ENCODE measurements at regions not wholly inside any gene's neighbourhood (a gene's known extent, or its start where the extent isn't known, plus 50 kb on each side); places are given as distances from the start of the nearest gene placed in this dataset.

DNA sequence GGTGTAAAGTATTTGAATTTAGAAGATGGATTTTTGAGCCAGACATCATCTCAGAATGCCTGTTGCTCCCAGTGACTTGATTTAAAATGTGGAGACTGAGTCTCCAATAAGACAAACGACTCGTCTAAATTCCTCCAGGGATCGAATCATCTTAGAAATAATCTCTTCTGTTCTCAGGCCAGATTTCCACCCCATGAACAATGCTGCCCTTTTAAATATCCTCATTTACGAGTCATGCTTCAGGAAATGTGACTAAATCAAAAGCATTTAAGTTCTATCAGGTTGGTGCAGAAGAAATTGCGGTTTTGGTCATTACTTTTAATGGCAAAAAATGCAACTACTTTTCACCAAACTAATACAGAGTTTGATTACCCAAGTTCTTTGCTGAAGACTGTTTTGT is 684.6 kb upstream of the SOX11 start:
- Histone ChIP-seq H3K36me3 (replicated peaks in 1 of 2; ENCODE audit: control insufficient read depth in 2 of 2, insufficient read depth in 2 of 2, low read length in 2 of 2) (no peaks in the 10 kb centered on the region), H3K18ac (ENCODE audit: low read length) (no peak overlapping the region), H2BK15ac (ENCODE audit: low read length) (no peak overlapping the region), H3K27ac (replicated peaks; ENCODE audit: low read length) (no peak overlapping the region), H2BK120ac (ENCODE audit: low read depth, low read length) (no peak overlapping the region), H3K27me3 (ENCODE audit: control insufficient read depth in 3 of 3, insufficient read depth in 3 of 3, low read depth in 1 of 3, low read length in 3 of 3) (no peaks in the 10 kb centered on the region), H2BK12ac (ENCODE audit: low read length) (no peak overlapping the region), H4K8ac (ENCODE audit: low read depth, low read length) (no peak overlapping the region), H3K4me2 (ENCODE audit: insufficient read depth, low read length, poor library complexity, severe bottlenecking) (no peak overlapping the region), H3K9me3 (replicated peaks in 1 of 2; ENCODE audit: control insufficient read depth in 2 of 2, insufficient read depth in 1 of 2, low read depth in 1 of 2, low read length in 2 of 2) (no peaks in the 10 kb centered on the region), H3K4me1 (ENCODE audit: control insufficient read depth in 2 of 2, insufficient read depth in 1 of 2, low read depth in 1 of 2, low read length in 2 of 2) (no peaks in the 10 kb centered on the region), H3K79me1 (ENCODE audit: low read depth, low read length) (no peaks in the 10 kb centered on the region), H3K9ac (ENCODE audit: low read depth, low read length, poor library complexity) (no peak overlapping the region), H3K14ac (ENCODE audit: low read length) (no peak overlapping the region), H3K23ac (ENCODE audit: low read depth, low read length, poor library complexity) (no peak overlapping the region), H2AK5ac (ENCODE audit: low read depth, low read length) (no peak overlapping the region), H2AFZ (ENCODE audit: low read length) (no peak overlapping the region), H2BK5ac (ENCODE audit: low read length) (no peak overlapping the region), H3K4me3 (ENCODE audit: low read length in 2 of 2) (no peak overlapping the region), H3K4ac (ENCODE audit: low read length) (no peak overlapping the region), H4K91ac (ENCODE audit: low read depth, low read length, poor library complexity) (no peak overlapping the region)
- no peak for DNase-seq (ENCODE audit: low spot score)
- no CpG with 5 or more reads among the region's 5 CpGs for WGBS, 2 donors (ENCODE audit: extremely low coverage in 2 of 2, insufficient read length in 2 of 2, insufficient replicate concordance in 1 of 2)

DNA sequence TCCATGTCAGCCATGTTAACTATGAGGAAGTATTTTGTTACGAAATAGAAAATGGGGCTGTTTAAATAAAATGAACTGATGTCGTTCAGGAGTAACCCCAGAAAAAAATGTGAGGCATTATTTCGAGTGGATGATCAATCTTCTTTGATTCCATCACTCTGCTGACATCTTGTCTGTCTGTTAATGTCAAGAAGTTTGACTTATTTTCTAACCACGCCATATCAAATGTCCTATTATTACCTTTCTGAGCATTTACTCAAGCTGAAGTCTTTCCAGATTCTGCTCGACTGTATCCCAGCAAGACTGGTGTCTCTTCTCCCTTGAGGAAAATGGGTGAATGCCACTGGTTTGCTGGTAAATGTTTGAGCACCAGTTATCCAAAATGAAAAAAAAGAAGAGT is 672.9 kb upstream of the SOX11 start:
- H3K36me3 ChIP-seq (replicated peaks in 1 of 2; ENCODE audit: control insufficient read depth in 2 of 2, insufficient read depth in 2 of 2, low read length in 2 of 2): no peaks in the 10 kb centered on the region
- H3K14ac ChIP-seq (ENCODE audit: low read length): no peak overlapping the region
- H2BK12ac ChIP-seq (ENCODE audit: low read length): no peak overlapping the region
- H3K4me1 ChIP-seq (ENCODE audit: control insufficient read depth in 2 of 2, insufficient read depth in 1 of 2, low read depth in 1 of 2, low read length in 2 of 2): no peaks in the 10 kb centered on the region
- H3K27ac ChIP-seq (replicated peaks; ENCODE audit: low read length): no peak overlapping the region
- H3K23ac ChIP-seq (ENCODE audit: low read depth, low read length, poor library complexity): no peak overlapping the region
- H3K4me3 ChIP-seq (ENCODE audit: low read length in 2 of 2): no peak overlapping the region
- no CpG with 5 or more reads among the region's 5 CpGs for WGBS, 2 donors (ENCODE audit: extremely low coverage in 2 of 2, insufficient read length in 2 of 2, insufficient replicate concordance in 1 of 2)
- no peaks in the 10 kb centered on the region for H3K27me3 ChIP-seq (ENCODE audit: control insufficient read depth in 3 of 3, insufficient read depth in 3 of 3, low read depth in 1 of 3, low read length in 3 of 3)
- no peak overlapping the region for H2BK120ac ChIP-seq (ENCODE audit: low read depth, low read length)
- no peak overlapping the region for H3K9ac ChIP-seq (ENCODE audit: low read depth, low read length, poor library complexity)
- no peak overlapping the region for H2BK5ac ChIP-seq (ENCODE audit: low read length)
- no peak overlapping the region for H4K8ac ChIP-seq (ENCODE audit: low read depth, low read length)
- H3K4me2 ChIP-seq (ENCODE audit: insufficient read depth, low read length, poor library complexity, severe bottlenecking): no peak overlapping the region
- no peak overlapping the region for H3K18ac ChIP-seq (ENCODE audit: low read length)
- H3K9me3 ChIP-seq (replicated peaks in 1 of 2; ENCODE audit: control insufficient read depth in 2 of 2, insufficient read depth in 1 of 2, low read depth in 1 of 2, low read length in 2 of 2): peaks cover 2 to 4% of the 10 kb centered on the region in 2 donors
- H4K91ac ChIP-seq (ENCODE audit: low read depth, low read length, poor library complexity): no peak overlapping the region
- no peak overlapping the region for H2AK5ac ChIP-seq (ENCODE audit: low read depth, low read length)
- no peak overlapping the region for H2BK15ac ChIP-seq (ENCODE audit: low read length)
- no peak for DNase-seq (ENCODE audit: low spot score)
- H3K4ac ChIP-seq (ENCODE audit: low read length): no peak overlapping the region
- H3K79me1 ChIP-seq (ENCODE audit: low read depth, low read length): no peaks in the 10 kb centered on the region
- no peak overlapping the region for H2AFZ ChIP-seq (ENCODE audit: low read length)

DNA sequence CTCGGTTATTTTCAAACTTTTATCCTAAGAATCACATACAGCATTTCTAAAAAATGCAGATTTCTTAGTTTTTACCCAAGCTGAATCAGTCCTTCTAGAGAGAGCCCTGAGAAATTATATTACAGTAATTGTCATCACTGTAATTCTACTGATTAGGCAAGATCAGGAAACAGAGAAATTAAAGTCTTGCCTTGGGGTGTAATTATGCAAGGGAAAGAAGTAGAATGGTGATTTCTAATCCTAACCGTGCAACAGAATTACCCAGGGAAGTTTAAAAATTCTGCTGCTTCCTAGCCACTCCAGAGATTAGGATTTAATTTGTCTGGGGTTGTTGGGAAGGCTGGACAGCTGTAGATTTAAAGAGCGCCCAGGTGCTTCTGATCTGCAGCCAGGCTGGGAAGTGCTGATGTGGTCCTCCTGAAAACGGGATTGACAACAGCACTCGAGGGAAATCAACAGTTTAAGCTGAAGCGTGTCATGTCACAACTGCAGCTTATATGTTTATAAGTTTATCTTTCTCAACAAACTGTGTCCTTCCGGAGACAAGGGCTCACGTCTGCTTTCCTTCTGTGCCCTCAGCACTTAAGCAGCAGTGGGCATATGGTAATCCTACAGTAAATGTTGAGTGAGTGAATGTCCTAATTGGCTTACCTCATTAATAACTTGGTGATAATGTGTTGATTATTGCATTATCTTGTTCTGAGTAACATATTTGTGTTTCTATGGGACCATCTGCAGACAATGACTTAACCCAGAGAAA is 671.9 kb upstream of the SOX11 start:
- Histone ChIP-seq H2BK15ac (ENCODE audit: low read length) (no peak overlapping the region), H2AK5ac (ENCODE audit: low read depth, low read length) (no peak overlapping the region), H2AFZ (ENCODE audit: low read length) (no peak overlapping the region), H3K4ac (ENCODE audit: low read length) (no peak overlapping the region), H3K79me1 (ENCODE audit: low read depth, low read length) (no peaks in the 10 kb centered on the region), H3K4me3 (ENCODE audit: low read length in 2 of 2) (no peak overlapping the region), H3K14ac (ENCODE audit: low read length) (no peak overlapping the region), H4K8ac (ENCODE audit: low read depth, low read length) (no peak overlapping the region), H3K36me3 (replicated peaks in 1 of 2; ENCODE audit: control insufficient read depth in 2 of 2, insufficient read depth in 2 of 2, low read length in 2 of 2) (no peaks in the 10 kb centered on the region), H3K23ac (ENCODE audit: low read depth, low read length, poor library complexity) (no peak overlapping the region), H4K91ac (ENCODE audit: low read depth, low read length, poor library complexity) (no peak overlapping the region), H3K4me2 (ENCODE audit: insufficient read depth, low read length, poor library complexity, severe bottlenecking) (no peak overlapping the region), H3K9ac (ENCODE audit: low read depth, low read length, poor library complexity) (no peak overlapping the region), H2BK12ac (ENCODE audit: low read length) (no peak overlapping the region), H3K18ac (ENCODE audit: low read length) (no peak overlapping the region), H3K4me1 (ENCODE audit: control insufficient read depth in 2 of 2, insufficient read depth in 1 of 2, low read depth in 1 of 2, low read length in 2 of 2) (no peaks in the 10 kb centered on the region), H3K27ac (replicated peaks; ENCODE audit: low read length) (no peak overlapping the region), H3K9me3 (replicated peaks in 1 of 2; ENCODE audit: control insufficient read depth in 2 of 2, insufficient read depth in 1 of 2, low read depth in 1 of 2, low read length in 2 of 2) (peaks cover 2 to 4% of the 10 kb centered on the region in 2 donors), H3K27me3 (ENCODE audit: control insufficient read depth in 3 of 3, insufficient read depth in 3 of 3, low read depth in 1 of 3, low read length in 3 of 3) (no peaks in the 10 kb centered on the region), H2BK5ac (ENCODE audit: low read length) (no peak overlapping the region), H2BK120ac (ENCODE audit: low read depth, low read length) (no peak overlapping the region)
- no CpG with 5 or more reads among the region's 8 CpGs for WGBS, 2 donors (ENCODE audit: extremely low coverage in 2 of 2, insufficient read length in 2 of 2, insufficient replicate concordance in 1 of 2)
- DNase-seq (ENCODE audit: low spot score): no peak

DNA sequence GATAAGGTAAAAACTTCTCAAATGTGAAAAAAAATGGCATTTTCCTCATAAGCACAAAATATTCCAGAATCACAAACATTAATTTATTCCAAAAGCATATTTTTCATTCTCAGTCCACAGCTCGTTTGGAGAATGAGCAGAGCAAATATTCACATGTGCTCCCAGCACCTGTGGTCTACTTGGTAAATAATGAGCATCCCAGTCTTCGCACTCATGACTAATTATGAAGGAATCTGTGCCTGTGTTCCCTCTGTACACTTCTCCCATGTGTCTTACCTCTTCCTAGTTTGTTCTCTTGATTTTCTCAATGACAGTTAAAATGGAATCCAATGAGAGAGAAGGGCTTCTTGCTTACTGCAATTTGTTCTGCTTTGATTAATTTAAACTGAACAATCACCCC is 671.0 kb upstream of the SOX11 start:
- Histone ChIP-seq H3K79me1 (ENCODE audit: low read depth, low read length) (no peaks in the 10 kb centered on the region), H3K4ac (ENCODE audit: low read length) (no peak overlapping the region), H3K36me3 (replicated peaks in 1 of 2; ENCODE audit: control insufficient read depth in 2 of 2, insufficient read depth in 2 of 2, low read length in 2 of 2) (no peaks in the 10 kb centered on the region), H3K27ac (replicated peaks; ENCODE audit: low read length) (no peak overlapping the region), H4K91ac (ENCODE audit: low read depth, low read length, poor library complexity) (no peak overlapping the region), H2BK5ac (ENCODE audit: low read length) (no peak overlapping the region), H3K4me1 (ENCODE audit: control insufficient read depth in 2 of 2, insufficient read depth in 1 of 2, low read depth in 1 of 2, low read length in 2 of 2) (no peaks in the 10 kb centered on the region), H3K23ac (ENCODE audit: low read depth, low read length, poor library complexity) (no peak overlapping the region), H3K4me3 (ENCODE audit: low read length in 2 of 2) (no peak overlapping the region), H2BK12ac (ENCODE audit: low read length) (no peak overlapping the region), H2BK120ac (ENCODE audit: low read depth, low read length) (no peak overlapping the region), H2BK15ac (ENCODE audit: low read length) (no peak overlapping the region), H2AK5ac (ENCODE audit: low read depth, low read length) (no peak overlapping the region), H2AFZ (ENCODE audit: low read length) (no peak overlapping the region), H3K14ac (ENCODE audit: low read length) (no peak overlapping the region), H3K18ac (ENCODE audit: low read length) (no peak overlapping the region), H3K27me3 (ENCODE audit: control insufficient read depth in 3 of 3, insufficient read depth in 3 of 3, low read depth in 1 of 3, low read length in 3 of 3) (no peaks in the 10 kb centered on the region), H3K4me2 (ENCODE audit: insufficient read depth, low read length, poor library complexity, severe bottlenecking) (no peak overlapping the region), H3K9me3 (replicated peaks in 1 of 2; ENCODE audit: control insufficient read depth in 2 of 2, insufficient read depth in 1 of 2, low read depth in 1 of 2, low read length in 2 of 2) (peaks cover 2 to 4% of the 10 kb centered on the region in 2 donors), H3K9ac (ENCODE audit: low read depth, low read length, poor library complexity) (no peak overlapping the region), H4K8ac (ENCODE audit: low read depth, low read length) (no peak overlapping the region)
- DNase-seq (ENCODE audit: low spot score): no peak
- WGBS, 2 donors (ENCODE audit: extremely low coverage in 2 of 2, insufficient read length in 2 of 2, insufficient replicate concordance in 1 of 2): no CpG with 5 or more reads among the region's 2 CpGs
